ENCODE measurements at regions not wholly inside any gene's neighbourhood (a gene's known extent, or its start where the extent isn't known, plus 50 kb on each side); places are given as distances from the start of the nearest gene placed in this dataset.

- dilution Hi-C loops (cut with HindIII; ENCODE audit: low sequenced_read_pairs, unreplicated experiment), result no loop called here
- Histone ChIP-seq H3K9ac (ENCODE audit: low read depth, low read length) (no peak overlapping the region), H3K27ac (ENCODE audit: insufficient read depth, low read length) (no peak overlapping the region), H3K27me3 (ENCODE audit: control insufficient read depth, insufficient read depth, low read length) (no peaks in the 10 kb centered on the region), H4K8ac (ENCODE audit: low read depth in 2 of 2, low read length in 2 of 2) (no peak overlapping the region), H3K23ac (ENCODE audit: low read depth, low read length) (no peak overlapping the region), H3K4me2 (ENCODE audit: low read depth, low read length) (no peak overlapping the region), H4K5ac (ENCODE audit: low read depth, low read length) (no peak overlapping the region), H2BK5ac (ENCODE audit: low read depth, low read length, poor library complexity, severe bottlenecking) (no peak overlapping the region), H2BK120ac (ENCODE audit: low read depth, low read length) (no peak overlapping the region), H3K4me3 (ENCODE audit: insufficient read depth, low read depth, low read length) (no peak overlapping the region), H3K9me1 (ENCODE audit: insufficient read depth, low read length) (no peaks in the 10 kb centered on the region), H2AK9ac (replicated peaks; ENCODE audit: low read depth, low read length, poor library complexity) (no peak overlapping the region), H2AK5ac (ENCODE audit: low read depth, low read length) (no peak overlapping the region), H3K4ac (ENCODE audit: low read depth, low read length) (no peak overlapping the region), H3K18ac (ENCODE audit: low read depth, low read length) (no peak overlapping the region), H3K14ac (replicated peaks; ENCODE audit: low read depth, low read length) (no peak overlapping the region), H3K56ac (ENCODE audit: extremely low read depth, insufficient read depth, low read length) (no peak overlapping the region), H2AFZ (replicated peaks; ENCODE audit: low read length, poor library complexity) (no peak overlapping the region), H2BK15ac (ENCODE audit: low read depth, low read length) (no peak overlapping the region), H3K36me3 (ENCODE audit: control insufficient read depth, insufficient read depth, low read length) (no peaks in the 10 kb centered on the region), H2BK20ac (ENCODE audit: low read depth, low read length) (no peak overlapping the region), H3K9me3 (ENCODE audit: control insufficient read depth, insufficient read depth, low read length) (no peaks in the 10 kb centered on the region; the same call in 1 of the 2 replicates), H4K20me1 (ENCODE audit: insufficient read depth, low read length) (no peaks in the 10 kb centered on the region), H3K79me1 (ENCODE audit: low read depth in 1 of 2, low read length in 2 of 2) (no peaks in the 10 kb centered on the region), H4K91ac (ENCODE audit: insufficient read depth, low read depth, low read length) (no peak overlapping the region), H3K4me1 (ENCODE audit: control insufficient read depth, insufficient read depth, low read length) (no peaks in the 10 kb centered on the region)
- no CpG with 5 or more reads among the region's 1 CpG for WGBS, 2 experiments (ENCODE audit: extremely low coverage in 2 of 2, insufficient read length in 1 of 2)
- BruUV-seq (replicated peaks), result no TSS peak
- DNase-seq (no peak), ATAC-seq (ENCODE audit: low read depth) (no peak)
- CTCF ChIA-PET, result no interaction called here
- TF ChIP-seq, protein P1, sequence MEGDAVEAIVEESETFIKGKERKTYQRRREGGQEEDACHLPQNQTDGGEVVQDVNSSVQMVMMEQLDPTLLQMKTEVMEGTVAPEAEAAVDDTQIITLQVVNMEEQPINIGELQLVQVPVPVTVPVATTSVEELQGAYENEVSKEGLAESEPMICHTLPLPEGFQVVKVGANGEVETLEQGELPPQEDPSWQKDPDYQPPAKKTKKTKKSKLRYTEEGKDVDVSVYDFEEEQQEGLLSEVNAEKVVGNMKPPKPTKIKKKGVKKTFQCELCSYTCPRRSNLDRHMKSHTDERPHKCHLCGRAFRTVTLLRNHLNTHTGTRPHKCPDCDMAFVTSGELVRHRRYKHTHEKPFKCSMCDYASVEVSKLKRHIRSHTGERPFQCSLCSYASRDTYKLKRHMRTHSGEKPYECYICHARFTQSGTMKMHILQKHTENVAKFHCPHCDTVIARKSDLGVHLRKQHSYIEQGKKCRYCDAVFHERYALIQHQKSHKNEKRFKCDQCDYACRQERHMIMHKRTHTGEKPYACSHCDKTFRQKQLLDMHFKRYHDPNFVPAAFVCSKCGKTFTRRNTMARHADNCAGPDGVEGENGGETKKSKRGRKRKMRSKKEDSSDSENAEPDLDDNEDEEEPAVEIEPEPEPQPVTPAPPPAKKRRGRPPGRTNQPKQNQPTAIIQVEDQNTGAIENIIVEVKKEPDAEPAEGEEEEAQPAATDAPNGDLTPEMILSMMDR (conservative IDR thresholded peaks at IDR 0.05; ENCODE audit: low read depth, low read length), result no peak
- no peak for TF ChIP-seq RAD21 (IDR thresholded peaks at IDR 0.05; ENCODE audit: low read length)
- no peak for TF ChIP-seq FOS (IDR thresholded peaks at IDR 0.05; ENCODE audit: low read depth, low read length)
- TF ChIP-seq POLR2A (IDR thresholded peaks at IDR 0.05; ENCODE audit: low read depth, low read length), result no peak
- POLR2A ChIA-PET (ENCODE audit: unreplicated experiment), result no interaction called here
- in situ Hi-C loops (cut with MboI; ENCODE audit: low sequenced_read_pairs), result no loop called here
- intact Hi-C loops (cut with micrococcal nuclease), result no loop called here
Observed at GRCh38 chr9:28203036-28203435, 629.8 kb upstream of the C9orf72 start.
